Eye (tissue), 1 donor: ENCODE measurements at regions not wholly inside any gene's neighbourhood (a gene's known extent, or its start where the extent isn't known, plus 50 kb on each side); places are given as distances from the start of the nearest gene placed in this dataset.

ENCODE experiments used
- DNase-seq: peaks from one replicate; pipeline ENCODE4 v3.0.0-alpha.2; 2015

DNA sequence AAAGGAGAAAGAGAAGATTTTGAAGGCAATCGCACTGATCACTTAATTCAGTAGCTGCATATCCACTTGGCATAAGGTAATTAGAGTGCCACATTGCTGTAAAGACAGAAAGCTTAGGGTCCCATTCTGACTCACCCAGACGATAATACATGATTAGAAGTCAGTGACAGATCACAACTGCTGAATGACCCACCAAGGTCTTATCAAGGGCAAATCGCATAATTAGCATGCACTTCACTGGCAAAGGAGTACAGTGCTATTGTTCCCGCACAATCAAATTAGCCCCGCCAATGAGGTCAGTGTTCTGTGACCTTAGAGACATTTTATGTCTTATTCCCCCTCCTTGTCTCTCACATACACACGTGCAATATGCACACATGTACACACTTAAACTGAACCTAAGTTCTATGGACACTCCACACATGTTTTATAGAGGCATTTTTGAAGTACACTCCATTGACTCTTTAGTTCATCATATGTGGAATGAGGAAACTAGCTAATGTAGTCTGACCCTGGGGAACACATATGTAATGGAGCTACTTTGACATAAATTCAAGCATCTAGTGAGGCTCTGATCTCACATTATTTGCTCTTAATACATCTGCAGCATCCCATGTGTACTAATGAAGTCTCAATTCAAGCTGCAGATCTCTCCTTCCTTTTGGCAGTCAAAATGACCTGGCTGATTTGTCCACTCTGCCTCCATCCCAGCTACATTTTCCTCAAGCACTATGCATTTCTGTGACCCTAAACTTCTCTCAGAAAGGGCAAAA is 673.8 kb upstream of the FANCL start:
- peak; percentile 52 for DNase-seq

DNA sequence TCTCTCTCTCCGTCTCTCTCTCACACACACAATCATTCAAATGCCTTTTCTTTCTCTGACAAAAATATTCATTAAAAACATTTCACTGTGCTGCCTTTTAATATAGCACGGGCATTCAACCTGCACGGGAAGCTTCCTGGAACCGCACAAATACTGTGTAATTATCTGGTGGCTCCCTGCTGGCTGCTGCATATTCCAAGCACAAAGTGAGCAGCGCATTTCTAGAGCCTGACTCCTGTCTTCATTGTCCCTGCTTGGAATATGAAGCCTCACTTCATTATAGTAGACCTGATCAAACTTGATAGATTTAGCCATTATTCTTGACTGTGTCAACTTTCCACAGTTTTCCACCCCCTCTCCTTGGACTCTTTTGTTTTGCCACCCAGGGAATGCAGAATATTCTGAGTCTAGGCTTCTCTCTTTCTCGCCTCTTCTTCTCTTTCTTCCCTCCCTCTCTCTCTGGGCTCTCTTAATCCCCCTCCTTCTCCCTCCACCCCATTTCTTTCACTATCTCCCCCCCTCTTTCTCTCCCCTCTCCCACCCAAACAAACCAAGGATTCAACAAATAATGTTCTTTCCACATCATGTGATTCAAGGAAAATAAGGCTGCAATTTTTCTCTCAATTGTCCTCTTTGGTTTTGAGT is 672.1 kb upstream of the FANCL start:
- peak; percentile 79 for DNase-seq

DNA sequence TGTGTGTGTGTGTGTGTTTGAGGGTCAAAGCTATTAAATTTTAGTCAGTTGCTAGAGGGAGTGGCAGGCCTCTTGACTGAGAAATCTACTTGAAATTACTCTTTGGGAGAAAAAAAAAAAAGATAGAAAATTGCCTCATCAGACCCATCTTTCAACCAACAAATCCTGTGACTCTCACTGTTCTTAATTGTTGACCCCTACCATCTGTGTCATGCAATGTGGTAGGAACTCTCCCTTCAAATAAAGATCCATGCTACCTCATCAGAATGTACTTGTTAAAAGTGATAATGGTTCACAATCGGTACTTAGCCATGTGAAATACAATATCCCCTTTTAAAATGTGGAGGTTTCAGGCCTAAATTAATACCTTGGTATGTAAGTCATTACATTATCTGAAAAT is 670.8 kb upstream of the FANCL start:
- DNase-seq: no peak

DNA sequence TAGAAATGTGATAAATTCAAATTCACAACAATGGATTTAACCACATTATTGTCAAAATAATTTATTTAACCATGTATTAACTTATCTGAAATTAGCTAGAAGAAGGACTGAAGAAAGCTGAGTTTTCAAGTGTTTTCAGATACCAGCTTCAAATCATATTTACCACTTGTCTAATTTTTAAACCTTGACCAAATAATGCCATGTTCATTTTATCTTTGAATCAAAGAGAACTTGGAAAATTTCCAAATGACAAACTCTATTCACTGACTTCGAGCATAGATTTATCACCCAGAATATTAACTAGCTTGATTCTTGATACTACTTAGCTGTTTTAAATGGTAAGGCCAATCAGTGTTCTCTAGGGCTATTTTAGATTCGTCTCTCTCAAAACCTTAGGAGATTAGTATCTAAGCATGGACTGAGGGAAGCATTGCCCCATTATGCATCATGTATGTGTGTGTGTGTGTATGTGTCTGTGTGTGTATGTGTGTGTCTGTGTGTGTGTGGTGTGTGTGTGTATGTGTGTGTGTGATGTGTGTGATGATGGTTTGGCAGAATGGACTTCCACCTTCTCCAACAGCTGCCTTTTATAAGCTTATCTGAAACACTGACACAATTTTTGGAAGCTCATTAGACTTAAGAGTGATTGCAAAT is 667.5 kb upstream of the FANCL start:
- no peak for DNase-seq

DNA sequence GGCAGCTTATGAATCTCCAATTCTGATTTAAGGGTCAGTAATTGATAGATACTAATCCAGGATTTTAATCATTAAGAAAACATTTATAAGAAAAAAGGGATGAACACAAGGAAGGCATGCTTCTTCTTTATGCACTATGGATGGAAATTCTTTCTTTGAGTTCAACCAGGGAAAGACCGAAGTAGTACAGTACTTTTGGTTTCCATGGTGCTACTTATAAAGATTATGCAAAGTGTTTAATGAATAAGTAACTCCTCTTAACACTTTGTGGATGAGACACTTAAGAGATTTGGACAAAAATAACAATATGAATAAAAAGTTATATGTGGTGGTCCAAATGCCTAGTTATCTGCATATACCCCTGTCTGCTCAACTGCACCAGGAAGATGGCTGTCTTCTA is 666.5 kb upstream of the FANCL start:
- no peak for DNase-seq

DNA sequence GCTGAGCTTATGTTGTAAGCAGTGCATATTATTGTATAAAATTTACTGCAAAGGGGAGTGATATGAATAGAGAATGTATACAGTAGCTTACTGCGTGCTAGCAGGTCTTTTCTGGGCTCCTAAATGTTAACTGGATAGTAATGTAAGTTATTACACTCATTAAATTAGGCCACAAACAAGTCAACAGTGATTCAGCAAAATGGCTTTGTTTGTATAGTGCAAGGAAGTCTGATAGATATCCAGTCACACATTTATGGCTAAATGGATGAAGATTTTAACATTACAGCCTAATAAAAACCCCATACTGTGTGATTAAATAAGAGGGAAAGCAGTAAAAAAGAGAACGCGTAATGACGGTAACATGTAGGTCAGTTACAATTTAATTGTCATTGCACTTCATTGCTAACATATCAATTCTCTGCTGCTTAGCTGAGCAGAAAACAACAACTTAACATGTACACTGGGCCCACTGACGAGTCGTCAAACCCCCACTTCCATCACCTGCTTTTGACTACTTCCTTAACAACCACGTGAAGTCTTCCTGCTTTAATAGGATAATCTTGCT is 665.0 kb upstream of the FANCL start:
- peak; percentile 29 for DNase-seq

DNA sequence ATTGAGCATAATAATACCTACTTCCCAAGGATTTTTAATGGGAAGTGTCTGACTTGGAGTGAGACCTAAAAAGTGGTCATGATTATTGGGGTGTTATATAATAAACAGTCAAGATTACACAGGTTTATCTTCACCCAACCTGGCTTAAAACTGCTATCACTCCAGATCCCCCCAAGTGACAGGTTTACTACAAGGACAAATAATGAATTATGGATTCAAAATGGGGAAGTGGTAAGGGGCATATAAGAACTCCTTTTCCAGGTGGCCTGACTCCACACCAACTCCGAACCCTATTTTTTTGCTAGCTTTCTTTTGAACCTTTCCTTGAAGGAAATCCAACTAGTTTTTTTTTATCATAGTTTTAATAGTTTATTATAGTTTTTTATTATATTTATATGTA is 663.0 kb upstream of the FANCL start:
- DNase-seq: no peak

DNA sequence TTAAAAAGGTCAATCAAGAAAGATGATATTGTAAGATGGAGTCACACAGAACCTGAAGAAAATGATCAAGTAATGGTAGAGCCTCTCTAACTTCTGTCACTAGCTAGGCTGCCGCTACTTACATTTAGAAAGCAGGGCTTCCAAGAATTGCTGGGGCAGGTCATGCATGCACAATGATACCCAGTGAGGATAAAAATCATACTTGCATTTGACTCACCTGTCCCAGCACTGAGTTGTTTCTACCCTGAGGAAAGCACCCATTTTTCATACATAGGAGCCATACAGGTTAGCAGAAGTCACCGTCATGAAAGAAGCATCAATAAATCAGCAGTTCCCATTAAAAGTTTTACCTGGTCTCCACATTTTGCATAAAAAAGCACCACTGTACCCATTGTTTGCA is 662.3 kb upstream of the FANCL start:
- no peak for DNase-seq

DNA sequence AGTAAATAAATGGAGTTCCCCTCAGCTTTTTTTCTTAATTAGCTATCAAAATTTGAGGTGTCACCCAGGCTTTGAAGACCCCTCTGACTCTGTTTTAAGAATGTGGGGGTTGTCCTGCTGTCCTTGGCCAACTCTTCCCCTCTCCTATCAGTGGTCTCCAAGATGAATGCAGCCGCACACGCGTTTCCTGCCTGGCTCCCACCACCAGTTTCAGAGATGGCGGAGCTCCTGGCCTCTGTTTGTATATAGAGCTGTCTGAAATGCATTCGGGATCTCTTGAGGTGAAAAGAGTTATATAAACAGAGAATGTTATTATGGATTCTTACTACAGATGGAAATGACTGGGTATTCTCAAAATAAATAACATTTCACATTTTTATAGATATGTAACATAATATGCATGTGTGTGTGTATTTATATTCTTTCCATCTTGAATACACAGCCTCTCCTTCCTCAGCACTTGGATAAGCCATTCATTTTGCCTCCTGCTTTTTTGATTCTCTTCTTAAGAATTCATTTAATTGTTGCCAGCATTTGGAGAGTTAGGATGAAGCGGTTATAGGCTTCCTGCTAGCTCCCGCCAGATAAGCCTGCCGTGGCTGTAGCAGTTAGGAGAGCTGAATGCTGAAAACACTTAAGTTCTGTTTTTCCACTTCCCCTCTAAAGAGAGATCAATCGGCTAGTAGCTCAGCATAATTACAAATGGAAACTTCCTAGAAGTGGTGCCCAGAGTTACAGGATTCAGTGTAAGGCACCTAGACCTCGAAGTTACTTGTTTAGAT is 659.3 kb upstream of the FANCL start:
- DNase-seq: no peak

DNA sequence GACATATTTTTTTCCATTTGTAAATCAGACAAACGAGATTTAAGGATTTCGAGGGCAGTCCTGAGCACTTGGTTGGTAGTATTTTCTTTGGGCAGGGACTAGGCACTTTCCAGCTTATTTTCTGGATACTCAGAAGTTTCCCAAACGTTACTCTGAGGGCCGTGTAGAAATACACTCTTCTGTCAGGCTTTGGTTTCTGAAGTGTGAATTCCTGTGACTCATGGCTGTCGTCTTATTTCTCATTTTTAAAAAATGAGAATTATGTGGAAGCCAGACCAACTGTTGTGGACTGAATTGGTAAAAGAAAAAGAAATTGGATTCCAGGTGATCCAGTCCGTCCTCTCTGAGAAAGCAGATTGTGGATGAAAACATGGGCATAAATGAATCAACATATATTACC is 658.6 kb upstream of the FANCL start:
- no peak for DNase-seq

DNA sequence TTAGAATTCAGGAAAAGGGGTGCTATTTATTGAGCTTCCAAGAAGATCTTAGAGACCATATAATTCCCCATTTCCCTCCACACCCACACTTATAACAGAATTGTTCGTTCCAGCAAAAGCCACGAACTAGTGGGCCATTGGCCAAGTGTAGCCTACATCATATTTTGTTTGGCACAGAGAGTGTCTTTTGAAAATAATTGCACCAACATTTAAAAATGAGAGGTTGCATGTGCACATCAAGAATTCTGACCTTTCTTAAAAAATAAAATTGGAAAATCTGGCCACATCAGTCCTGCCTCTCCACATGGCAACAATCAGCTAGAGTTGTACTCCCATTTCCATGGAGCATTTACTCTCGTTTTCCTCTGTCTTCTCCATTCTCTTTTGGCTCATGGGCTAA is 655.5 kb upstream of the FANCL start:
- DNase-seq: peak; percentile 61

DNA sequence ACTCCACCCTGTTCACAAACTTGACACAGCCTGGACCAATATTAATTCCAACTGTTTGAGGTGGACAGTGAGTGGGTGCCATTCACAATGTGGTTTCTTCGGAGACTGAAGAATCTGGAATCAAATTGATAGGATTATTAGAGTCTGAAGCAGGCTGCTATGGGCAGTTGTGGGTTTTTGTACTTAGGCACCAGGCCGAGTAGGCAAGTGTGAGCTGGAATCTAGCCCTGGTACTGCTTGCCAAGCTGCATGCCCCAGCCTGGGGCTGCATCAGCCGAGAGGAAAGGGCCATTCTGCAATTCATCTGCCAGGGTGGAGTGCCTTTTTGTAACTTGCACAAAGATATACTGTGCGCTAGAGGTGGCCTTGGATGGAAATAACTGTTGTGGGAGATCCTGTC is 654.7 kb upstream of the FANCL start:
- DNase-seq: no peak

DNA sequence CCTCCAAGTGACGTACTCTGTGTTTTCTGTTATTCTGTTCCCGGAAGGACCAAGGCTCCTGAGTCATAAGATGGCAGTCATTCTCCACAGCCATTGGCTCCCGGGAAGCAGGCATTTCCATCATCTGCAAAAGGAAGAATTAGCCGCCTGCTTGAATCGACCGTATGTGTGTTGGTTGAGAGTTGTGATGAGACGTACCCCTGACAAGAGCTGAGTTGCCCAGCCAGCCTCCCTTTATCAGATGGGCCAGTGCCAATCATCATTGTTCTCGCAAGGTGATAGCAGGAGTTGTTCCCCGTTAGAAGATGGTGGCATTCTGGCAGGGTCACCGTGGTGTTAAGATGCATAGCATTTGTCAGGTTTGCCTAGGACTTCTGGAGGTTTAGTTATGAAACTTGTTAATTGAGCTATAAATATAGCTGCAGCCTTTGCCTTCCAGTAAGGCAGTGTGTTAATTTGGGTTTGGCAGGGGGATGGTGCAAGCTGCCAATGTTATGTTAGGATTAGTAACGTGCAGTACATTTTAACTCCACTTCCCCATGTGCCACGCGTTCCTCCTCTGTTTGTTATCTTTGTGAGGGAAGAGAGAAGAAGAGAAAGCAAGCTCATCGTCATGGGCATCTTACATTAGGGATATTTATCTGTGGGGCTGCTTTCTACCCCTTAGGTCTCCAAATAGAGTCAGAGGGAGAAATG is 652.7 kb upstream of the FANCL start:
- no peak for DNase-seq

DNA sequence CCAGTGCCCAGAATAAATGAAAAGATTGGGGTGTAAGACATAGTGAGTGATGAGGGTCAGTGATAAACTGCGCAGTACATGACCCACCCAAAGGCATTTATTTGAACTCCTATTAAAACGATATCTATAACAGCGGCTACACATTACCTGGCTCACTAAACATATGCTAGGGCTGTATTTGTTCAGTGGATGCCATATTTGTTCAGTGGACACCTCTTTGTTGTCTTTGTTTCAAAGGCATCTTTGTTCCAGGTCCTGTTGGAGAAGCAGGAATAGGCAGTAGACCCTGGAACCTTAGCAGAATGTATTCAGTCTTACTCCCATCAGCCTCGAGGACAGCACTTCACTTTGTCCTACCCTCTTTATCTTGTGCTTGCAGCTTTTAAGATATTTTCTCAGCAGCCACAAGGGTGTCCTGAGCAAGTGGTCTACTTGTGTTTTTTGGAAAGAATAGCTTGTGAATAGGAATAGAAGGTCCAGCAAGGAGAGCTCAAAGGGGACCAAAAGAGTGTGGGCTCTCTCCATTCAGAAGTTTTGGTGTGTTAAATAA is 650.8 kb upstream of the FANCL start:
- DNase-seq: no peak

DNA sequence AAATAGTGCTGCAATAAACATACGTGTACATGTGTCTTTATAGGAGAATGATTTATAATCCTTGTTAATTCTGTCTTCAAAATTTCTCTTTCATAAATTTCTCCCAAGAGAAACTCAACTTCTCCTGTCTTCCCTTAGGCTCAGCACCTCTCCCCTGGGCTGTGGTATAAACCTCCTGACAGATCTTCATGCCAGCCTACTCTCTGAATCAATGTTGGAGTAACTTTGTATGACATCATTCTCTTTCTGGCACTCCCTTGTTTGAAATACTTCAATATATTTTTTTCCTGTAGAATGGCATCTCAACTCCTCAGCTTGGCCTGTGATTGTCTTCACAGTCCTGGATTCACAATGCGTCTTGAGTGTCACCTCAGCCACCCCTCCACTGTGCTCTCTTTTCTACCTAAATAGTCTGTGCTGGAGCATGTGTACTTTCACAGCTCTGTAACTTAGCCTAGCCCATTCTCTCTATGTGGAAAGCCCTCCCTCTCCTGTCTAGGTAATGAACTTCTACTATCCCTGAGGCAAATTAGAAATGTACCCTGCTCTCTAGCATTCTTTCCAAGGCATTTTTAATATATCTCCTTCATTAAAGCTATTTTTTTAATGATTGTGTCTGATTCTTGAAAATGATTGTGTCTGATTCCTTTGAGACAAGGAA is 649.9 kb upstream of the FANCL start:
- DNase-seq: no peak

DNA sequence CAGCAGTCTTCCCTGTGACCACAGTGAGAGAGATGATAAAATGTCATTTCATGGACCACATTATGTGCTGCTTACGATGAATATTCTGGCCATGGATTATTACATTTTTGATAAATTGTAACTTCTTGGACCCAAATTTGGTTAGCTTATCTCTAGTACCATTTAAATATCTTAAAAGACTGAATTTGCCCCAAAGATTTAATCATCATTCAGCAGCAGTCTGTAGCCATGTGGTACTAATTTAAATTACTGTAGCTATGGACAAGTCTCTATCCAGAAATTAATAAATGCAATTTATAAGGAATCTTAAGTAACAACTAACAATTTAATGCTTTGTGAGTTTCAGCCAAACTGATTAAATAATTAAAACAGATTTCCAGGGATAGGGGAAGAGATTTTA is 644.9 kb upstream of the FANCL start:
- DNase-seq: no peak

DNA sequence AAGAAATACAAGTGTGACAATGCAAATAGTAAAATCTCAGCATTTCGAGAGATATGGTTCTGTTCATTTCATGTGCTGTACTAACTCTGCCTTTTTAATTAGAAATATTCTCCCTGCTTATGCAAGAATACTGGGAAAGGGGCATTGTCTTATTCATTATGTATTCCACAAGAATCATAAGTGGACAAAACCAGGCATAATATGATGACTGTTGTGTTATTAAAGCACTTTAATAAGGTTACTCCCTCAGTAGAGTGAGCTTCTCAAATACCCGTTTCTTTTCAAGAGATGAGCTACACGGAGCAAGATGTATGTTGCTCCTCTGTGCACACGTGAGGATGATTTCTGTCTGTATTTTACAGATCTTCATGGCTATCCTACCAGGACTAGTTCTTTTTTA is 638.7 kb upstream of the FANCL start:
- DNase-seq: no peak

DNA sequence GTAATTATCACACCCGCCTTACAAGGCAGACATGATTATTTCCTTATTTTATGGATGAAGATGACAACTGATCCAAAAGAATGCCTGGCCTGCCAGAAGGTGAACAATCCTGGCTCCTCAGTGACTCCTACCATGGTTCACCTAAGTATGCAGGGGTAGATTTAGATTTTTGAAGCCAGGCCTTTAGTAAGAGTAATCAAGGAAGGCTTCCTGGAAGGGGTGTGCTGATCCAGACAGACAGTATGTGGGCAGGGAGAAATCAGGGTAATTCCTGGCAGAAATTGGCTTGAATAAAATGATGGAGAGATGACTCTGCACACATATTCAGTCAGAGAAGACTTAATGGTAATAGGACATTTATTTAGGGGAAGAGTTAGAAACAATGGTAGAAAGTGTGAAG is 637.7 kb upstream of the FANCL start:
- no peak for DNase-seq

DNA sequence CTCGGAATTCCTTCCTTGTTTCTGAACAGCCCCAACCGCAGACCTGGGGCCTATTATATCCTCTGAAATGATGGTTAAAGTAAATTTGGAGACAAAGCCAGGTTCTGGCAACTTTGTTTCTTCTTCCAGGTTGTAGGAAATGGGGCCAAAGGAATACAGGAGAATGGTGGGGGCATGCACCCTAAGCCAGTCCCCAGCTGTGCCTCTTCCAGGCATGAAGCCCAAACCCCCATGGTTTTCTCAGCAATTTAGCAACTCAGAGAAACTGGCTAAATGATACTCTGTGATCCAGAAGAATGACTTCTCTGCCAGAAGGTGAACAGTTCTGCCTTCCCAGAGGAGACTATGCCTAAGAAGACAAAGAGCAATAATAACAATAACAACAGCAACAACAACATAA is 635.0 kb upstream of the FANCL start:
- no peak for DNase-seq

DNA sequence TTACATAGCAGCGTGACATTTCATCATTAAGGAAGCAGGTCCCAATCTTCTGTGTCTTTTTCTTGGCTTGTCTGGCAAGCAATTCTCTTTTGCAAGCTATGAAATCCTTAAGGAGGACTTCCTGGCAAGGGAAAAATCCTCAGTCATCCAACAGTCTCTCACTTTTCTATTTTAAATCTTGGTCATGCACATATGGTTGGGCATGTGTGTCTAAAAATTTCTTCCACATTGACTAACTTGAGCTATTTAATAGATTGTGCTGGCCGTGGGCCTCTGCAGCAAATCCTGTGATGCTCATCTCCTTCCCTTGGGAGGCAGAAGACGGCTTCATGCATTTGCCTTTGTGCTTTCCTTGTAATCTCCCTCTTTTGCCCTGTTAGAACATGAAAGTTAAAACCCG is 634.3 kb upstream of the FANCL start:
- DNase-seq: no peak

DNA sequence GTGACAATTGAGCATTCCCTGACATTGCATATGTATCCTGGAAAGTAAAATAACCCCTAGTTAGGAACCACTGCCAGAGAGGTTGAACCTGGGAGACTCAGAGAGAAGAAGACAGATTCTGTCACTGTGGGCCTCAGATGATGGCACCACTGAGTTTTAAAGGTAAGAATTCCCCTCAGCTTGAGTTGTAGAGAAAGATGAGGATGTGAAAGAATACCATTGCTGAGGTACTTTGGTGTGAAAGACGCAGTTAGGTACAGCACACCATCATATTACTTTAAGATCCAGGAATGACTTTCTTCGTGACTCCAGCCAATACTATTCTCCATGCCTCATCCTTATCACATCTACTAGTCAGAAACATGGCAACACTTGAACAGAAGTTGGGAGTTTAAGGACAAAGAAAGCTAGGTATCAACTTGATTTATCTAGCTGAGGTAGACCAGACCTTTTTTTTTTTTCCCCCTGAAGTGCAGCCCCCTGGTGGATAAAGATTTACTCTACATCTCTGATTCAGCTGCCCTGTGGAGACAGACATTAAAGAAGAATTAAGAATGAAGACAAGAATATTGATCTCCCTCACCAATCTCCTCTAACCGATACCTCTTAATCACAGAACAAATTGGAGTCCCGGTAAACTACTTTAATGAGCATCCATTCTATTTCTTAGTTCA is 630.5 kb upstream of the FANCL start:
- DNase-seq: no peak
